GM23338 (cell line): ENCODE measurements at regions not wholly inside any gene's neighbourhood (a gene's known extent, or its start where the extent isn't known, plus 50 kb on each side); places are given as distances from the start of the nearest gene placed in this dataset.

Experiments used
- ATAC-seq: fragments of 200-7000 bp; cut with Tn5 transposase; 3 replicates; pipeline ENCODE4 v1.9.1; 2020
- DNase-seq: peaks from one replicate; pipeline ENCODE4 v3.0.0-alpha.2; 2015; ENCODE audit warnings: low spot score
- H2AFZ ChIP-seq: fragments of 200-600 bp; sonication (generic); 2 replicates; pipeline ENCODE4 v1.8.0; 2016; ENCODE audit warnings: antibody characterized with exemption, mild to moderate bottlenecking, moderate library complexity
- H3F3A ChIP-seq: fragments of 200-600 bp; sonication (generic); replicated peaks from 2 replicates; pipeline ENCODE4 v1.8.0; 2017; ENCODE audit warnings: antibody characterized with exemption, mixed run types, low read depth
- H3K27ac ChIP-seq: fragments of 200-600 bp; sonication (generic); 2 replicates; pipeline ENCODE4 v1.6.1; 2016; ENCODE audit warnings: low read depth
- H3K27me3 ChIP-seq: fragments of 200-600 bp; sonication (generic); 2 replicates; pipeline ENCODE4 v1.8.0; 2016; ENCODE audit warnings: mild to moderate bottlenecking, mixed run types, moderate library complexity; ENCODE audit not compliant: insufficient read depth
- H3K36me3 ChIP-seq: fragments of 200-600 bp; sonication (generic); 2 replicates; pipeline ENCODE4 v1.8.0; 2016; ENCODE audit warnings: mild to moderate bottlenecking; ENCODE audit not compliant: insufficient read depth
- H3K4me1 ChIP-seq: fragments of 200-600 bp; sonication (generic); 2 replicates; pipeline ENCODE4 v1.8.0; 2016; ENCODE audit warnings: mild to moderate bottlenecking, moderate library complexity; ENCODE audit not compliant: insufficient read depth
- H3K4me2 ChIP-seq: fragments of 200-600 bp; sonication (generic); 2 replicates; pipeline ENCODE4 v1.7.1; 2017; ENCODE audit warnings: mixed run types
- H3K4me3 ChIP-seq: fragments of 200-600 bp; sonication (generic); 2 replicates; pipeline ENCODE4 v1.6.1; 2016; ENCODE audit warnings: mixed run types
- H3K79me2 ChIP-seq: fragments of 200-600 bp; sonication (generic); replicated peaks from 2 replicates; pipeline ENCODE4 v1.8.0; 2017; ENCODE audit warnings: mild to moderate bottlenecking; ENCODE audit not compliant: insufficient read depth
- H3K9me2 ChIP-seq: fragments of 200-600 bp; sonication (generic); 2 replicates; pipeline ENCODE4 v1.8.0; 2017; ENCODE audit not compliant: insufficient read depth
- H4K20me1 ChIP-seq: fragments of 200-600 bp; sonication (generic); replicated peaks from 2 replicates; pipeline ENCODE4 v1.8.0; 2017; ENCODE audit warnings: mild to moderate bottlenecking; ENCODE audit not compliant: insufficient read depth
- H3K27ac Mint-ChIP-seq: 2 replicates; pipeline ENCODE4 v1.8.0; 2020; ENCODE audit warnings: inconsistent platforms, mild to moderate bottlenecking, moderate library complexity, mixed read lengths
- H3K27me3 Mint-ChIP-seq: 3 replicates; pipeline ENCODE4 v1.8.0; 2022; ENCODE audit warnings: low read depth, mild to moderate bottlenecking, moderate library complexity, mixed read lengths, inconsistent platforms; ENCODE audit not compliant: insufficient read depth, poor library complexity
- H3K36me3 Mint-ChIP-seq: 3 replicates; pipeline ENCODE4 v1.8.0; 2021; ENCODE audit warnings: low read depth, mild to moderate bottlenecking, inconsistent platforms, moderate library complexity, mixed read lengths
- H3K4me1 Mint-ChIP-seq: 3 replicates; pipeline ENCODE4 v1.8.0; 2020; ENCODE audit warnings: mild to moderate bottlenecking, inconsistent platforms, mixed read lengths
- H3K4me3 Mint-ChIP-seq: 3 replicates; pipeline ENCODE4 v1.8.0; 2021; ENCODE audit warnings: moderate library complexity, mild to moderate bottlenecking, inconsistent platforms, mixed read lengths
- H3K9me3 Mint-ChIP-seq: 3 replicates; pipeline ENCODE4 v1.8.0; 2020; ENCODE audit warnings: moderate library complexity, mild to moderate bottlenecking, inconsistent platforms, mixed read lengths
- CREB1 ChIP-seq: fragments of 250-450 bp; sonication (Bioruptor Pico); IDR thresholded peaks from 2 replicates; pipeline ENCODE4 v1.5.0; 2020; ENCODE audit warnings: low read depth, mild to moderate bottlenecking, moderate library complexity
- CTCF ChIP-seq, 2 experiments: fragments of 200-600 bp in 1 of 2; sonication (generic) in 1 of 2; conservative IDR thresholded peaks; 2 replicates each; pipeline versions ENCODE4 v1.5.1 to v1.6.1; 2016 to 2017; ENCODE audit warnings: antibody characterized with exemption in 2 of 2, low read depth in 2 of 2, mild to moderate bottlenecking in 2 of 2, moderate library complexity in 1 of 2
- ETS1 ChIP-seq: IDR thresholded peaks from 2 replicates; pipeline ENCODE4 v1.6.1; 2016; ENCODE audit warnings: antibody characterized with exemption
- EZH2 ChIP-seq: fragments of 200-600 bp; sonication (generic); IDR thresholded peaks from one replicate; pipeline ENCODE4 v1.8.0; 2017; ENCODE audit warnings: antibody characterized with exemption, mild to moderate bottlenecking, low read depth; ENCODE audit not compliant: unreplicated experiment
- JUNB ChIP-seq: IDR thresholded peaks from one replicate; pipeline ENCODE4 v1.6.1; 2016; ENCODE audit warnings: antibody characterized with exemption; ENCODE audit not compliant: unreplicated experiment
- REST ChIP-seq: IDR thresholded peaks from one replicate; pipeline ENCODE4 v1.6.1; 2018; ENCODE audit warnings: antibody characterized with exemption; ENCODE audit not compliant: unreplicated experiment
- ZNF114 ChIP-seq: fragments of 250-450 bp; sonication (Bioruptor Pico); IDR thresholded peaks from 2 replicates; pipeline ENCODE4 v1.5.0; 2020; ENCODE audit warnings: mild to moderate bottlenecking, moderate library complexity
- ZNF462 ChIP-seq: fragments of 250-450 bp; sonication (Bioruptor Pico); IDR thresholded peaks from 2 replicates; pipeline ENCODE4 v1.5.0; 2020; ENCODE audit warnings: mild to moderate bottlenecking, moderate library complexity

GRCh38 chr1:177854951-177855350 lies 114.9 kb downstream of the SEC16B start (continued):
- TF ChIP-seq ZNF462 (CRISPR knock-in tag) (no peak), ETS1 (no peak)

- Histone ChIP-seq H3K4me1 (no peaks in the 10 kb centered on the region), H3K4me2 (no peak overlapping the region), H3K36me3 (no peaks in the 10 kb centered on the region), H4K20me1 (no peaks in the 10 kb centered on the region), H3K27ac (no peak overlapping the region), H3K4me3 (no peak overlapping the region), H3F3A (no peaks in the 10 kb centered on the region), H3K9me2 (no peaks in the 10 kb centered on the region), H3K27me3 (no peaks in the 10 kb centered on the region), H2AFZ (peak overlapping the region; percentile 74; the same call in 1 of the 2 replicates), H3K79me2 (no peaks in the 10 kb centered on the region)
- Mint-ChIP-seq H3K4me3 (no peak overlapping the region), H3K27me3 (no peaks in the 10 kb centered on the region), H3K27ac (no peak overlapping the region), H3K4me1 (no peaks in the 10 kb centered on the region), H3K9me3 (peaks cover 3% of the 10 kb centered on the region; the same call in 1 of the 3 replicates), H3K36me3 (no peaks in the 10 kb centered on the region)
- DNase-seq (no peak), ATAC-seq (no peak)
- TF ChIP-seq REST (no peak), ZNF114 (CRISPR knock-in tag) (no peak), CREB1 (CRISPR knock-in tag) (no peak), JUNB (no peak), CTCF (conservative IDR thresholded peaks at IDR 0.05; ENCODE audit: low read depth in 2 of 2) (no peak), EZH2 (no peak)
These were observed 120.1 kb downstream of the SEC16B start for GRCh38 chr1:177849579-177850290.
